ENCODE measurements at regions not wholly inside any gene's neighbourhood (a gene's known extent, or its start where the extent isn't known, plus 50 kb on each side); places are given as distances from the start of the nearest gene placed in this dataset.

DNA sequence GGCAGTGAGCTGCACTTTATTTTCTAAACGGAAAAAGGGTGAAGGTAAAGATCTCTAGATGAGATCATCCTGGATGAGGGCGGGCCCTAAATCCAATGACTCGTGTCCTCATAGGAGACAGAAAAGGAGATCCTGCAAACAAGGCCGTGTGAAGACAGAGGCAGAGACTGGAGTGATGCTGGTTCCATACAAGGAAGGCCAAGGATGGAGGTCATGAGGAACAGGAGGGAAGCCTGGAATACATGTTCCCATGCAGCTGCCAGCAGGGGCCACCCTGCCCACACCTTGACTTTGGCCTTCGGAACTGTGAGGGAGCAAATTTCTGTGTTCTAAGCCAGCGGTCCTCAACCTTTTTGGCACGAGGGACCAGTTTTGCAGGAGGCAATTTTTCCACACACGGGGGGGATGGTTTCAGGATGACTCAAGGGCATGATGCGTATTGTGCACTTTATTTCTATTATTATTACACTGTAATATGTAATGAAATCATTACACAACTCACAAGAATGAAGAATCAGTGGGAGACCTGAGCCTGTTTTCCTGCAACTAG, 94.3 kb downstream of the PSMG1 start:
- peak; percentile 85 for DNase-seq (ENCODE audit: low read depth)
- no peak overlapping the region for H3K4me3 ChIP-seq (replicated peaks; ENCODE audit: low read depth, low read length)
- TF ChIP-seq, protein P1, sequence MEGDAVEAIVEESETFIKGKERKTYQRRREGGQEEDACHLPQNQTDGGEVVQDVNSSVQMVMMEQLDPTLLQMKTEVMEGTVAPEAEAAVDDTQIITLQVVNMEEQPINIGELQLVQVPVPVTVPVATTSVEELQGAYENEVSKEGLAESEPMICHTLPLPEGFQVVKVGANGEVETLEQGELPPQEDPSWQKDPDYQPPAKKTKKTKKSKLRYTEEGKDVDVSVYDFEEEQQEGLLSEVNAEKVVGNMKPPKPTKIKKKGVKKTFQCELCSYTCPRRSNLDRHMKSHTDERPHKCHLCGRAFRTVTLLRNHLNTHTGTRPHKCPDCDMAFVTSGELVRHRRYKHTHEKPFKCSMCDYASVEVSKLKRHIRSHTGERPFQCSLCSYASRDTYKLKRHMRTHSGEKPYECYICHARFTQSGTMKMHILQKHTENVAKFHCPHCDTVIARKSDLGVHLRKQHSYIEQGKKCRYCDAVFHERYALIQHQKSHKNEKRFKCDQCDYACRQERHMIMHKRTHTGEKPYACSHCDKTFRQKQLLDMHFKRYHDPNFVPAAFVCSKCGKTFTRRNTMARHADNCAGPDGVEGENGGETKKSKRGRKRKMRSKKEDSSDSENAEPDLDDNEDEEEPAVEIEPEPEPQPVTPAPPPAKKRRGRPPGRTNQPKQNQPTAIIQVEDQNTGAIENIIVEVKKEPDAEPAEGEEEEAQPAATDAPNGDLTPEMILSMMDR (IDR thresholded peaks at IDR 0.05; ENCODE audit: low read length, missing control alignments) = peak; percentile 3

DNA sequence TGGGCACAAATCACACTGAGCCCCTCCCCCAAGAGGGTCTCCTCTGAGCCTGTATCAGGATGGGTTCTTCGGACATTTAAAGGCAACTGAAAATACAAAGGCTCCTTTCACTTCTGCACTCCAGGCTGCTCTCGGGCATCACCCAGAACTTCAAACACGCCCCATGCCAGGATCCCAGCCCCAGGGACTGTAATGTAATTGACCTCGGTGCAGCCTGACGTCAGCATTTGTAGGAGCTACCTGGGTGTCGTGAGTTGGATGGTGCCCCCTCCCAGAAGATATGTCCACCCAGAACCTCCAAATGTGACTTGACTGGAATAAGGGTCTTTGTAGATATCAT, 95.2 kb downstream of the PSMG1 start:
- H3K4me3 ChIP-seq (replicated peaks; ENCODE audit: low read depth, low read length) = no peak overlapping the region
- no peak for DNase-seq (ENCODE audit: low read depth)
- TF ChIP-seq, protein P1 (IDR thresholded peaks at IDR 0.05; ENCODE audit: low read length, missing control alignments) = no peak

DNA sequence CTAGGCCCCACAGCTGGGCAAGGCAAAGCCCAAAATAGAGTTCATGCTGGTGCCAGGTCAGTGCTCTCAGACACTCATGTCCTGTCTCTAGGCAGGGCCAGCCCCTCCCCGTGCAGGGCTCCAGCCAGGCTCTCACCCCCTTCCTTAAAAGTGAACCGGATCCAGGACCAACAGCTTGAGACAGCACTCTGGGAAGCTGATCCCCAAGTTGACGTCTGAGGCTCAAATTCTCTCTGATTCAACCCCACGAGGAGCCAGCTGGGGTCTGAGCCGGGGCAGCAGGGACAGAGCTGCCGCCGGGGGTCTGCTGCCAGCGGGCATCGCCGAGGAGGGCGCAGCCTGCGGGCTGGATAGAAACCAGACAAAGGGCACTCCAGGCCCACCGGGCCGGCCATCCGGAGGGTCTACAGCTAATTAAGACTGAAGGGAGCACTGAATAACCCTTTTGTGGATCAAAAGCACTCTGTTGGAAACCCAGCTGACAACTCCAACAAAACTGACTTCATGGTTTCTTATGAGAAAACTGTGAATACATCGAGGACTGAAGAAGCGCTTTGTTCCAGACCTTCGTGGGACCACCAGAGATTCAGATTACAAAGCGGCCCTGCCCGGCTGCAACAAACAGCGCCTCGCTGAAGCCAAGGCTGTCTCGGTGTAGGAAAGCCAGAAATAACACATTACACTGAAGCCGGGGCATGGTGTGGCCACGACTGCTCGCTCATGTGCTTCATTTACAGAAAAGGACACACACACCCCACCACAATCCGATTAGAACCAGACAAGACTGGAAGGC, 95.8 kb downstream of the PSMG1 start:
- no peak overlapping the region for H3K4me3 ChIP-seq (replicated peaks; ENCODE audit: low read depth, low read length)
- TF ChIP-seq, protein P1 (IDR thresholded peaks at IDR 0.05; ENCODE audit: low read length, missing control alignments) = no peak
- no peak for DNase-seq (ENCODE audit: low read depth)

DNA sequence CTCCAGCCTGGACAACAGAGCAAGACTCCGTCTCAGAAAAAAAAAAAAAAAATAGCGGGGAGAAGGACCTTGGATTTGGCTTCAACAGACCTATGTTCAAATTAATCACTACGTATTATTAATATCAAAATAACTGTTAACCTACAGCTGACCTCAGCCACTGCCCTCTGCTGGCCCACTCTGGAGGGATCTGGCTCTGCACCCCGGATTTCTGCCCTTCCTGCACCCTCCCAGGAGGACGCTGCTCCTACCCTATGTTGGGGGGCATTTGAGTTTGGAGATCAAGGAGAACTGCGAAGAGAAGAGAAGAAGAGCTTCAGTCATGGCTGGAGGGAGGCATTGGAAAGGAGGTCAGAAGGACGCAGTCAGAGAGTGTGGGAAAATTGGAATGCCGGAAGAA, 96.7 kb downstream of the PSMG1 start:
- TF ChIP-seq, protein P1 (IDR thresholded peaks at IDR 0.05; ENCODE audit: low read length, missing control alignments) = peak; percentile 13
- H3K4me3 ChIP-seq (replicated peaks; ENCODE audit: low read depth, low read length) = no peak overlapping the region
- no peak for DNase-seq (ENCODE audit: low read depth)

DNA sequence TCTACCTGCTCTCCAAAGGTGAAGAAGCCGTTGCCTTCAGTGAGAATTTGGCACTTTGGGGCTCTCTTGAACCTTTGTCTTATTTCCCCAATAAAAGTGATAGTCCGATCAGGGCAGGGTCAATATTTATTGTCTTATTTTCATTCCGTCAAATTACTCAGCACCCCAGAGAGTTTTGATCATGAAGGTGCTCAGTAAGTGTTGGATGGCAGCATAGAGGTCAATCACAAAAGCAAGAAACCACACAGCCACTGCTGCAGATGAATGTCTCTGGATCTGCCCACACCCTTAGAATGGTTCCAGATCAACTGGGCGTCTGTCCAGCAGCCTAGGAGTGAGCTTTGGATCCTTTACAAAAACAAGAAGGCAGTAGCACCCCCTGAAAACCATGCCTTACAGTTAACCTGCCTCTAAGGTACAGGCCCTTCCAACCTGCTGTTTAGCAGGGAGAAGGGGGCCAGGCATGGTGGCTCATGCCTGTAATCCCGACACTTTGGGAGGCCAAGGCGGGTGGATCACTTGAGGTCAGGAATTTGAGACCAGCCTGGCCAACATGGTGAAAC, 97.3 kb downstream of the PSMG1 start:
- no peak overlapping the region for H3K4me3 ChIP-seq (replicated peaks; ENCODE audit: low read depth, low read length)
- DNase-seq (ENCODE audit: low read depth) = no peak
- TF ChIP-seq, protein P1 (IDR thresholded peaks at IDR 0.05; ENCODE audit: low read length, missing control alignments) = no peak

DNA sequence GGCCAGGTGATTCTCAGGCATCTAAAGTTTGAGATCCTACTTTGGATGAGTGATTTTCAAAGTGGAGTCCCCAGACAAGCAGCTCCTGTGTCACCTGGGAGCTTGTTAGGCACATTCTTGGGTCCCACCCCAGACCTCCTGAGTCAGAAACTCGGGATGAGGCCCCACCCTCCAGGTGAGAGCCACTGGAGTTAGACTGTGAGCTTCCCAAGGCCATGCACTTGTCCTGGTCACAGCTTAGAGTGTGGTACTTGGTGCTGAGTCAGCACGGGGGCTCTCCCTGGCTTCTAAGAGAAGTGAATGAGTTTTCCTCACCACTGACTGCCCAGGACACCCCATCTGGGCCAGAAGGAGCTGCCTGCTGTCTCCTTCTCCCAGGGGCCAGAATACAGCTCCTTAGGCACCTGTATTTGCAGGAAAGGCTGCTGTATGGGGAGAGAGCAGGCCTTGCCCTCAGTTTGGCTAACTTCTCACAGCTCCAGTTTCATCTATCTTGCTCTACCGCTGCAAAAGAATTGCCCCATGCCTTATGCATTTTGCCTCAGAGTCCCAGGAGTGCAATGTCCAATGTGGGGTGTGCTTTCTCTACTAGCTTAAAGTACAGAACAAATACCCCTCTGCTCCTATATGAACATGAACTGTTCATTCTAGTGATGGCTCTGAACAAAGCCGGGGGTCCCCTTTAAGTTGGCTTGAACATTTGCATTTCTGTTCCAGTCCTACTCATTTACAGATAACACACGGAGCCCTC, 98.1 kb downstream of the PSMG1 start:
- no peak for DNase-seq (ENCODE audit: low read depth)
- TF ChIP-seq, protein P1 (IDR thresholded peaks at IDR 0.05; ENCODE audit: low read length, missing control alignments) = no peak
- H3K4me3 ChIP-seq (replicated peaks; ENCODE audit: low read depth, low read length) = no peak overlapping the region

All from fibroblast of pulmonary artery (primary cell).